GM18519 (cell line): ENCODE measurements at regions not wholly inside any gene's neighbourhood (a gene's known extent, or its start where the extent isn't known, plus 50 kb on each side); places are given as distances from the start of the nearest gene placed in this dataset.
"Not testable (repeated sequence)": the region's sequence is repeated elsewhere in the genome, so short reads cannot be mapped to it uniquely, and the experiment has no call there.

Source experiments
- ATAC-seq: cut with Tn5 transposase; IDR thresholded peaks from one replicate; pipeline ENCODE4 v1.9.1; 2021; ENCODE audit warnings: mild to moderate bottlenecking, moderate library complexity; ENCODE audit not compliant: unreplicated experiment, low FRiP score

- ATAC-seq: no peak
Observed at GRCh38 chr4:189513421-189513820, 427.3 kb upstream of the FRG1 start.

- no peak for ATAC-seq
Observed at GRCh38 chr4:189514209-189514608, 426.5 kb upstream of the FRG1 start.

- ATAC-seq: no peak
Observed at GRCh38 chr4:189516902-189517301, 423.8 kb upstream of the FRG1 start.

- no peak for ATAC-seq
Observed at GRCh38 chr4:189519186-189519585, 421.5 kb upstream of the FRG1 start.

GRCh38 chr4:189525304-189525703 is 415.4 kb upstream of the FRG1 start:
- ATAC-seq: no peak

GRCh38 chr4:189530848-189531247 is 409.8 kb upstream of the FRG1 start:
- no peak for ATAC-seq

- no peak for ATAC-seq
Observed at GRCh38 chr4:189533603-189534002, 407.1 kb upstream of the FRG1 start.

- no peak for ATAC-seq
Observed at GRCh38 chr4:189547559-189547958, 393.1 kb upstream of the FRG1 start.

GRCh38 chr4:189548484-189549125 is 392.1 kb upstream of the FRG1 start:
- ATAC-seq: no peak

- not testable (repeated sequence) for ATAC-seq
Observed at GRCh38 chr4:189551931-189552670, 388.6 kb upstream of the FRG1 start.

GRCh38 chr4:189560605-189561004 is 380.1 kb upstream of the FRG1 start:
- ATAC-seq: not testable (repeated sequence)

- ATAC-seq: not testable (repeated sequence)
Observed at GRCh38 chr4:189563751-189564150, 376.9 kb upstream of the FRG1 start.

- ATAC-seq: not testable (repeated sequence)
Observed at GRCh38 chr4:189566271-189566670, 374.4 kb upstream of the FRG1 start.

- not testable (repeated sequence) for ATAC-seq
Observed at GRCh38 chr4:189566900-189567299, 373.8 kb upstream of the FRG1 start.

- ATAC-seq: not testable (repeated sequence)
Observed at GRCh38 chr4:189579645-189580044, 361.0 kb upstream of the FRG1 start.

GRCh38 chr4:189586908-189587632 is 353.6 kb upstream of the FRG1 start:
- ATAC-seq: not testable (repeated sequence)

GRCh38 chr4:189589201-189589600 is 351.5 kb upstream of the FRG1 start:
- not testable (repeated sequence) for ATAC-seq

- no peak for ATAC-seq
Observed at GRCh38 chr4:189592890-189593289, 347.8 kb upstream of the FRG1 start.

- ATAC-seq: no peak
Observed at GRCh38 chr4:189597341-189597740, 343.3 kb upstream of the FRG1 start.

- ATAC-seq: no peak
Observed at GRCh38 chr4:189600264-189600663, 340.4 kb upstream of the FRG1 start.

GRCh38 chr4:189600718-189601435 is 339.8 kb upstream of the FRG1 start:
- no peak for ATAC-seq
